Hindlimb muscle (tissue), 1 donor: ENCODE measurements at regions not wholly inside any gene's neighbourhood (a gene's known extent, or its start where the extent isn't known, plus 50 kb on each side); places are given as distances from the start of the nearest gene placed in this dataset.
"Not testable (repeated sequence)": the region's sequence is repeated elsewhere in the genome, so short reads cannot be mapped to it uniquely, and the experiment has no call there.

Experiments
- DNase-seq: peaks from one replicate; pipeline ENCODE4 v3.0.0-alpha.2; 2013

DNA sequence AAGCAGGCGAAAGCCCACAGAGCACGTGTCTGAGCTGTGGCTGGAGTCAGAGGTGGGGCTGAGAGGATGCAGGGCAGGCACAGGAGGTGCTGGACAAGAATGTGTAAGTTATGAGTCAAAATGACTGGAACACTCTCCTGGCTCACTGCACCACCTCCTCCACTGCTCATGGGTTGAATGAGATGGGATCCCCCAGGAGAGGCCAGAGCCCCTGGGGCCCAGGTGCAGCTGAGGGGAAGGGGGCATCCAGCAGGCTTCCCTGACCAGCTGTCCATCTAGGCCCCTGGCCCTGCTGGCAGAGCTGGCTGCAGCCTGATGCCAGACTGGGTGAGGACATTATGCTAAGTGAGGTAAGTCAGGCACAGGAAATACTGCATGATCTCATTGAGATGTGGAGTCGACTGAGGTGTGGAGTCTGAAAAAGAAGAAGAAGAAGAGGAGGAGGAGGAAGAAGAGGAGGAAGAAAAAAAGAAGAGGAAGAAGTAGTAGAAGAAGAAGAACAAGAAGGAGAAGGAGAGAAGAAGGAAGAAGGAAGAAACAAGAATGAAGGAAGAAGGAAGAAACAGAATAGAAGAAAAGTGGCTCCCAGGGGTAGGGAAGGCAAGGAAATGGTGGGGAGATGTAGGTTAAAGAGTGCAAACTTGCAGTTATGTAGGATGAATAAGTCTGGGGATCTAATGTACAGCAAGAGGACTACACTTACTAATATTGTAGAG lies 747.4 kb downstream of the UQCRFS1 start:
- no peak for DNase-seq

- DNase-seq = no peak
Observed at GRCh38 chr19:28463493-28464053, 749.4 kb downstream of the UQCRFS1 start.

GRCh38 chr19:28457620-28458019 lies 755.3 kb downstream of the UQCRFS1 start:
- DNase-seq = no peak

GRCh38 chr19:28456708-28457320 lies 756.1 kb downstream of the UQCRFS1 start:
- no peak for DNase-seq

DNA sequence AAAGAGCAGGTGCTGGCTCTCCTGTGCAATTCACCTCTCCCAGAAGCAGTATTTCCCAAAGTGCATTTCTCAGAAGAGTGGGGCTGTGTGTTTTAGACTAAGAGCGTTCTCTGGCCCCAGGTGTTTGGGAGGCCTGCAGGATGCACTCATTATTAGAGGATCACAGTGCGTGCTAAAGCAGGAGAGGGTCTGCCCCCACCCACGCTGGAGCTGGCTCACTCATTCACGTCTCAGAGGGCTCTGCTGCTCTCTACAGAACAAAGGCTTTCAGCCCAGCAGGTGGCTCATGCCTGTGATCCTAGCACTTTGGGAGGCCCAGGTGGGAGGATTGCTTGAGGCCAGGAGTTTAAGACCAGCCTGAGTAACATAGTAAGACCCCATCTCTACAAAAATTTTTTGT lies 756.7 kb downstream of the UQCRFS1 start:
- no peak for DNase-seq

DNA sequence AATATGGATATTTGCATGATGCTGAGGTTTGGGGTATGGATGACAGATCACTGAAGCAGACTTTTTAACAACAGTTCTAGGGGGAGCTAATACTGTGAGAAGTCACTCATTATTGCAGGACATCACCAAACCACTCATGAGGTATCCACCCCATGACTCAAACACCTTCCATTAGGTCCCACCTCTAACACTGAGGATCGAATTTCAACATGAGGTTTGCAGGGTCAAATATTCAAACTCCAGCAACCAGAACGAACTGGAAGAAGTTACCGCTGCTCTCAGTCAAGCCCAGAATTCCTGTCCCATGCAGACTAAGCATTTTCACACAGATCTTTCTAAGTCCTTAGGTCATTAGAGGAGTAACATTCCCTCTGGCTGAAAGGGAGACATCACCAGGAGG lies 758.9 kb downstream of the UQCRFS1 start:
- DNase-seq = no peak

GRCh38 chr19:28453420-28453819 lies 759.5 kb downstream of the UQCRFS1 start:
- DNase-seq = no peak

DNA sequence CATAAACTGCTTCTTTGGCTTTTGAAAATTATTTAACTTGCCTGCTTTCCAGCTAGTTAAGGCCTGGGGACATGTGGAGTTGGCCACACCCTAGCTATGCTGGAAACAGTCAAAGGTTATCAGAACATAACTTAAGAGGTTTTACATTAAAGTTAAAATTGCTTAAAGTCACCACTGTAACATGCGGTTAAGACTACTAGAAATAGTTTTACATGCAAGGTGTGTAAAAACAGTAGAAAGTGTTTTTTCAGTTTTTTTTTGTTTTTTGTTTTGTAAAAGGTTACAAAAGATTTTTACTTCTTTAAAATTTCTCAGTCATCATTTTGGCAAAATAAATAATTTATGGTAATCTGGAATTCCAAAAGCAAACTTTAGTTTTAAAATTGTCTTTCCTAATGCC lies 763.1 kb downstream of the UQCRFS1 start:
- no peak for DNase-seq

DNA sequence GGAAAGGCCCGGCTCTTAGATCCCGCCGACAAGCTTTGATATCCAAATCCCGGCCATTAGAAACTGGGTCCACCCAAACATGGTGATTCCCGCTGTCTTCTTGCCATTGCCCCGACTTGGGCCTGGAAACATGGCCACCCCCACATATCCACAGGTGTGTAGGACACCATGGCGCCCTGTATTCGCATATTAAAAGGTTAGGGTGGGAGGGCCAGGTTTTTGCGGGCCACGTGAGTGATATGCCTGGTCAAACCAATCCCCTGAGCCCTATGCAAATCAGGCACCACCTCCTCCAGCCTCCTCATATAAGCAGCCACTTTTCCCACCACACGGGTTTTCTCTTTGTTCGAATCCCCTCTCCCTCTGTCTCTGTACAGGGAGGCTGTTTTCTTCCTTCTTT lies 766.4 kb downstream of the UQCRFS1 start:
- no peak for DNase-seq

- no peak for DNase-seq
Observed at GRCh38 chr19:28445826-28446225, 767.1 kb downstream of the UQCRFS1 start.

- DNase-seq = no peak
Observed at GRCh38 chr19:28444362-28444761, 768.6 kb downstream of the UQCRFS1 start.

DNA sequence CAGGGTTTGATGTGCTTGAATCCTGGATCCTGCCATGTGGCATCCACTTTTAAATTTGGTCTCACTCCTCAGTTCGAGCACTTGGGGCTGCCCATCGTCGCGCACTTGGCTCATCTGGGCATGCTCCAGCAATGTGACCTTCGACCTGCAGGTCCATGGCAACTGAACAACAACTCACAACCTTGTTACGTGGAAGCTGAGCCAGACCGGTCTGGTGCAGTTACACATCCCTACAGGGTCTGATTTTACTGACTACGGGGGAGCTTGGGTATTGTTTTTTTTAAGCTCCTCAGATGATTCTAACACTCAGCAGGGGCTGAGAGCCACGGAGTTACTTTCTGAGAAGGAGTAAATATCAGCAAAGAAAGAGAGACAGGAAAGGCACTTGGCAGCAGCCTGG lies 769.6 kb downstream of the UQCRFS1 start:
- DNase-seq = no peak

DNA sequence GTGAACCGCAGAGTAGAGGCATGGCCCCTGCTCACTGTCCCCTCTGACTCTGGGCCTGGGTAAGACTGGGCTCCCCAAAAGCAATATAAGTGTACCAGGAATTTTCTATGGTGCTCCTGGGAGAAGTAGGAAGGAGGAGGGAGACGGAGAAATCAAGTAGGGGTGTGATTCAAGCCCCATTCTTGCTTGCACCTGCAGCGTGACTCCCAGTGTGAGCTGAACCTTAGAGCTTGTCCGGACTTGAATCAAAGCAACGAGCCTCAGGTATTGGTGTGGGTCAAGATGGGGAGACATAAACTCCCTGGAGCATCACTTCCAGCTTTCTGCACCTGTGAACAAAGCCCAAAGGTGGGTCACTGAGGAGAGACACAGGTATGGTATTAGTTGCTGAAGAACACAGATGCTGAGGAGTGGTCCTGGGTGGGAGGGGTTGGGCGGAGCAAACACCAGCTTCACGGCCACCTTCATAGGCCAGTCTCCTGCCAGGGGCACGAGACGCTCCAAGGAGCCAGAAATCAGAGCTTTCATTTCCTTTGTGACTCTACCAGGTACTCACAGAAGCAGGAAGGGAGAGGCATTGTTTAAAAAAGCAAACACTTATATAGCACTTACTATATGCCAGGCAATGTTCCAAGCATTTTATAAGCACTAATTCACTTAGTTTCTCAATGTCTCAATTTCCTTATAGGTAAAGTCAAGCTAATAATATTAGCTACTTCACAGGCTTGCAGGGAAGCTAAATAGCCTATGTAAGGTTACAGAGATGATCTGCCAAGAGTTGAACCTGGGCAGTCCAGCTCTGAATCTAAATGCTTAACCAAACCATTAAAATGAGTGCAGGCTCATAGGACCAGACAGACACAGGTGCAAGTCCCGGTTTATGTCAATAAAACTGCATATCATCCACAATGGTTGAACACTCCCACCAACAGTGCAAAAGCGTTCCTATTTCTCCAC lies 775.3 kb downstream of the UQCRFS1 start:
- DNase-seq = no peak

GRCh38 chr19:28436320-28436719 lies 776.6 kb downstream of the UQCRFS1 start:
- no peak for DNase-seq

- no peak for DNase-seq
Observed at GRCh38 chr19:28435551-28436271, 777.2 kb downstream of the UQCRFS1 start.

DNA sequence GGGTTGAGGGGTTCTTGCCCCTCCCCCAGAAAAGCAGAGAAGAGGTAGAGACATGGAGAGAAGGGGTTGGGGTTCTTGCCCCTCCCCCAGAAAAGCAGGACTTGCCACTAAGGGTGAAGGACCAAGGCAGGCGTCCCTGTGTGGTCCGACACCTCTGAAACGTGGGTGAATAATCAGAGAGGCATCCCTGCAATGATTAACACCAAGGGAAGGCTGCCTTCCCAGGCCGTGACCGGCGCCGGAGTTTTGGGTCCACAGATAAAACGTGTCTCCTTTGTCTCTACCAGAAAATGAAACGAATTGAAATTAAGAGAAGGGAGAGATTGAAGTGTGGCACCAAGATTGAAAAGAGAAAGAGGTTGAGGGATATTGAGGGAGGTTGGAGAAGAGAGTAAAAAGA lies 778.2 kb downstream of the UQCRFS1 start:
- DNase-seq = not testable (repeated sequence)

DNA sequence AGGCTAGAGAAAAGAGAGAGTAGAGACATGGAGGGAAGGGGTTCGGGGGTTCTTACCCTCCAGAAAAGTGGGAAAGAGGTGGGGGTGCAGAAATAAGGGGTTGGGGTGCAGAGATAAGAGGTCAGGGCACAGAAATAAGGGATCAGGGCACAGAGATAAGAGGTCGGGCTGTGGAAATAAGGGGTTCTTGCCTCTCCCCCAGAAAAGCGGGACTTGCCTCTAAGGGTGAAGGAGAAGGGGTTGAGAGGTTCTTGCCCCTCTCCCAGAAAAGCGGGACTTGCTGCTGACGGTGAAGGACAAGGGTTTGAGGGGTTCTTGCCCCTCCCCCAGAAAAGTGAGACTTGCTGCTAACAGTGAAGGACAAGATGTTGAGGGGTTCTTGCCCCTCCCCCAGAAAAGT lies 778.6 kb downstream of the UQCRFS1 start:
- not testable (repeated sequence) for DNase-seq

- not testable (repeated sequence) for DNase-seq
Observed at GRCh38 chr19:28433166-28433565, 779.8 kb downstream of the UQCRFS1 start.

DNA sequence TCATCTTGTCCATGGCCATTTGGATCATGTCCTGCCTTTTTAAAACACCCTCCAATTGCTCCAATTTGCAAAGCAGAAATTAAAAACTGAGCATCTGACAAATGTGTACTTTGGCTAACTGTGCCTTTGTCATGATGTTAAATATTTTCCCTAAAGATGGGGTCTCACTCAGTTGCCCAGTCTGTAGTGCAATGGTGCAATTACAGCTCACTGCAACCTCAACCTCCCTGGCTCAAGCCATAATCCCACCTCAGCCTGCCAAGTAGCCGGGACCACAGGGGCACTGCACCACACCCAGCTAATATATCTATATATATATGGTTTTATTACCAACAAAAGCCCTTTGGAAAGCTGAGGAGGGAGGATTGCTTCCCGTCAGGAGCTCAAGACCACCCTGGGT lies 782.7 kb downstream of the UQCRFS1 start:
- DNase-seq = no peak

- DNase-seq = no peak
Observed at GRCh38 chr19:28429356-28429755, 783.6 kb downstream of the UQCRFS1 start.

DNA sequence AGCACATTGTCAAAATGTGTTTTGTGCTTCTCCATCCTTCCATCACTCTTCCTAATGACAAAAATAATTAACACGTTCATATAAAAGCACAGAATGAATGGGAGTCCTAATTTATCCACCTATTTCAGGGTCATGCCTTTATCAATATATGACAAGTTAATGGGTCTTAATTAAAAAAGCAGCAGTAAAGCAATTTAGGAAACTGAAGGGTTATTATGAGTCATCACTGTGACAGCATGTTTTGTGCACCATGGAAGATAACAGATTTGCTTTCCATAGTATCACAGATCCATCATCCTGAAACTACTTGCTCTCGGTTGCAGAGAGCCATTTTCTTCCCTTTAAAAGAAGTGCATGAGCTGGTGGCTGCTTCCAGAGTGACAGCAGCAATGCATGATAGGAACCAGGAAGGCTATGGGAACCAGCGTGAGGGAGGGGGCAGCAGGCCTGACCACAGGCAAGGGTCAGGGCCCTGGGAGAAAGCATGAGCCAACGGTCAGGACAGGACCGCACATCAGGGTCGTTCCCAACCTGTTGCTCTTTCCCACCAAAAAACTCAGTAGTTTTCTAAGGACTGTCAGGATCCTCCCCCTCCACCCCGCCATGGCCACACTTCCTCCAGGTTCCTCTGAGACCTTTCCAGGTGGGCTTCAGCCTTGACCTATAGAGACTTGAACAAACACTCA lies 784.1 kb downstream of the UQCRFS1 start:
- DNase-seq = no peak
